ENCODE measurements at regions not wholly inside any gene's neighbourhood (a gene's known extent, or its start where the extent isn't known, plus 50 kb on each side); places are given as distances from the start of the nearest gene placed in this dataset.

DNA sequence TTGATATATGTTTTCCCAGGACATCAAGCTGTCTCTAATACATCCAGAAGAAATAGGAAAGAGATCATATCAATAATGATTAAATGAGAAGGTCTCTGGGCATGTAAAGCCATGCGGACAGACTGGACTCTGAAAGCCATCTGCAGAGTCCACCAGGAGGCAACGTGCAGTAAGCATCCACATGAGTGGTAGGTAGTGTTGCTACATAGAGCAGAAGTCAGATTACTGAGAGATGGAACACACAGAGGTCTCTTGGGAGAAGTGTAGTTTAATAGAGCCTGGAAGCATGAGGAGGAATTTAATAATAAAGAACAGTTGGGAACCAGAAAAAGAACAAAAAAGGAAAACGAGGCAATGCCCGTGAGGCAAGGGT is 758.1 kb upstream of the DDX18 start:
- DNase-seq (ENCODE audit: low read depth in 2 of 2): no peak
- TF ChIP-seq, protein P1, sequence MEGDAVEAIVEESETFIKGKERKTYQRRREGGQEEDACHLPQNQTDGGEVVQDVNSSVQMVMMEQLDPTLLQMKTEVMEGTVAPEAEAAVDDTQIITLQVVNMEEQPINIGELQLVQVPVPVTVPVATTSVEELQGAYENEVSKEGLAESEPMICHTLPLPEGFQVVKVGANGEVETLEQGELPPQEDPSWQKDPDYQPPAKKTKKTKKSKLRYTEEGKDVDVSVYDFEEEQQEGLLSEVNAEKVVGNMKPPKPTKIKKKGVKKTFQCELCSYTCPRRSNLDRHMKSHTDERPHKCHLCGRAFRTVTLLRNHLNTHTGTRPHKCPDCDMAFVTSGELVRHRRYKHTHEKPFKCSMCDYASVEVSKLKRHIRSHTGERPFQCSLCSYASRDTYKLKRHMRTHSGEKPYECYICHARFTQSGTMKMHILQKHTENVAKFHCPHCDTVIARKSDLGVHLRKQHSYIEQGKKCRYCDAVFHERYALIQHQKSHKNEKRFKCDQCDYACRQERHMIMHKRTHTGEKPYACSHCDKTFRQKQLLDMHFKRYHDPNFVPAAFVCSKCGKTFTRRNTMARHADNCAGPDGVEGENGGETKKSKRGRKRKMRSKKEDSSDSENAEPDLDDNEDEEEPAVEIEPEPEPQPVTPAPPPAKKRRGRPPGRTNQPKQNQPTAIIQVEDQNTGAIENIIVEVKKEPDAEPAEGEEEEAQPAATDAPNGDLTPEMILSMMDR (IDR thresholded peaks at IDR 0.05; ENCODE audit: low read depth, low read length): no peak
- no peak overlapping the region for H3K4me3 ChIP-seq (replicated peaks in 1 of 2; ENCODE audit: low read depth in 2 of 2, low read length in 2 of 2)

DNA sequence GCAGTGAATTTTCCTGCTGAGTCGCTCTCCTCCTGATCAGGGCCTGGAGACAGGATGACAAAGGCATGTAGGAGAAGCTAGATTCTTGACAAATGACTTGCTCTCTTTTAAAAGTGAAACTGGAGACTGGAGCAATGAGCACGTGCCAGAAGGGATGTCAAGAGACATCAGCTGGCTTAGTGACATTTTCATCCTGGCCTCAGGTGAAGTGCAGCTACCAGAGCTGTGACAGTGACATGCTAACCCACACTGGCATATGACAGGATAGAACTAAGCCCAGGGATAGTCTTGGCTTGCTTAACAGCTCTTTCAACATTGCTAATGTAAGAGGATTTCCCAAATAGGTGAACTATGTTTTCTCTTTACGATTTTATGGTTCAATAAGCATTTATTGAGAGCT is 757.5 kb upstream of the DDX18 start:
- no peak overlapping the region for H3K4me3 ChIP-seq (replicated peaks in 1 of 2; ENCODE audit: low read depth in 2 of 2, low read length in 2 of 2)
- TF ChIP-seq, protein P1 (IDR thresholded peaks at IDR 0.05; ENCODE audit: low read depth, low read length): no peak
- no peak for DNase-seq (ENCODE audit: low read depth in 2 of 2)

DNA sequence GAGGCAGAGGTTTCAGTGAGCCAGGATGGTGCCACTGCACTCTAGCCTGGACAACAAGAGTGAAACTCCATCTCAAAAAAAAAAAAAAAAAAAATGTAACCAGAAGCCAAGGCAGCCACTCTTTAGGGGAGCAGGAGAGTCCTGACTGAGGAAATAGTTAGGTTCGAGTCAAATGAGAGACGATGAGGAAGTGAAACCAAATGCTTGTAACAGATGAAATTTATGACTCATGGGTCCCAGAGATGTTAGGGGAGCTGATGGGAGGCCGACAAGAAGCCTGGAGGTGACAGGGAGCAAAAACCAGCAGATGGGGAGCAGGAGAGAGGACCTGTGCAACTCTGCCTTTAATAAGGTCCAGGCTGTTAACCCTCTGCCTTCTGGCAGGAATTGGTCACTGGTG is 756.1 kb upstream of the DDX18 start:
- no peak for DNase-seq (ENCODE audit: low read depth in 2 of 2)
- TF ChIP-seq, protein P1 (IDR thresholded peaks at IDR 0.05; ENCODE audit: low read depth, low read length): no peak
- no peak overlapping the region for H3K4me3 ChIP-seq (replicated peaks in 1 of 2; ENCODE audit: low read depth in 2 of 2, low read length in 2 of 2)

DNA sequence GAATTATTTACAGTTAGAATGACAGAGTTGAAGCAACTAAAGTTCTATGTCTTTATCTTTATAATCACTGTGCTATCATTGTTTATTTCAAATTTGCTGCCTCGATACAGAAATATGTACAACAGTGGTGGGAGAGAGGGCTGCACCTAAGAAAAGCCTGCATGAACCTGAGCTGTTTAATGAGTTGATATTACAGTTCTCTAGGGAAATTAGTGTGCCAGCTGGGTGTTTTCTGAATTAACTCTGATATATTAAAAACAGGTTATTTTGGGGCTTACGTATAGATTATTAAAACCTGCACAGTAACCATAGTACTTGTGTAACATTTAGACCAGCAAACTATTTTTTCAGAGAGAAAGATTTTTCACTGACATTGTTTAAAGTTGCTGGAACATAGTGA is 750.5 kb upstream of the DDX18 start:
- H3K4me3 ChIP-seq (replicated peaks in 1 of 2; ENCODE audit: low read depth in 2 of 2, low read length in 2 of 2): no peak overlapping the region
- TF ChIP-seq, protein P1 (IDR thresholded peaks at IDR 0.05; ENCODE audit: low read depth, low read length): no peak
- no peak for DNase-seq (ENCODE audit: low read depth in 2 of 2)

DNA sequence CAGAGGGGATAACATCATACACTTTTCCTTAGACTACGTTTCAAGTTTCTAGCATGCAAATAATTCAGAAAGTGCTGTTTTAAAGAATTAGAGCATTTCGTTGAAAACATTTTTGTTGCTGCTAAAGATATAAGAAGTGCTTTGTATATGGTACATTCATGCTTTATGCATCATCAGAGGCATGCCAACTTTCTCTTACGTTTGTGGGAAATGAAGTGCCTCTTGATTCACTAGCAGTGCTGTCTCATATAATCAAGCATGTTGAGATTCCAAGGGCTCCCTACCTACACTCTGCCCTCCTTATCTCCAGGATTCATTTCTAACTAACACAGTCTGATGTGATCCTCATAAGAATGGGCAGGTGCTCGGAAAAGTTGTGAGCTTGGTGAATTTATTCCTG is 748.6 kb upstream of the DDX18 start:
- TF ChIP-seq, protein P1 (IDR thresholded peaks at IDR 0.05; ENCODE audit: low read depth, low read length): no peak
- DNase-seq (ENCODE audit: low read depth in 2 of 2): no peak
- no peak overlapping the region for H3K4me3 ChIP-seq (replicated peaks in 1 of 2; ENCODE audit: low read depth in 2 of 2, low read length in 2 of 2)

DNA sequence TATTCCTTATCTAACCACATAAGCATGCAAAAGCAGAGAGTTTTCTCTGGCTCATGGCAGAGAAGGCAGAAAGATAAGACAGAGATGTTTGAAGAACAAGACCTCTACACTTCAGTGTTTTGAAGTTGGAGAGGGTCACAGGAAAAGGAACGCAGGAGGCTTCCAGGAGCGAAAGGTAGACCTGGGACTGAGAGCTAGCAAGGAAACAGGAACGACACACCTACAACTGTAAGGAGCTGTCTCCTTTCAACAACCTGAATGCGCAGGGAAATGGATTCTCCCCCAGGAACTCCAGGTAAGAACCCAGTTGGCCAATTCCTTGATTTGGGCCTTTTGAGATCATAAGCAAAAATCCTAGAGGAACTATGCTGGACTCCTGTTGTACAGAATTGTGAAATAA is 746.6 kb upstream of the DDX18 start:
- TF ChIP-seq, protein P1 (IDR thresholded peaks at IDR 0.05; ENCODE audit: low read depth, low read length): no peak
- DNase-seq (ENCODE audit: low read depth in 2 of 2): no peak
- no peak overlapping the region for H3K4me3 ChIP-seq (replicated peaks in 1 of 2; ENCODE audit: low read depth in 2 of 2, low read length in 2 of 2)

DNA sequence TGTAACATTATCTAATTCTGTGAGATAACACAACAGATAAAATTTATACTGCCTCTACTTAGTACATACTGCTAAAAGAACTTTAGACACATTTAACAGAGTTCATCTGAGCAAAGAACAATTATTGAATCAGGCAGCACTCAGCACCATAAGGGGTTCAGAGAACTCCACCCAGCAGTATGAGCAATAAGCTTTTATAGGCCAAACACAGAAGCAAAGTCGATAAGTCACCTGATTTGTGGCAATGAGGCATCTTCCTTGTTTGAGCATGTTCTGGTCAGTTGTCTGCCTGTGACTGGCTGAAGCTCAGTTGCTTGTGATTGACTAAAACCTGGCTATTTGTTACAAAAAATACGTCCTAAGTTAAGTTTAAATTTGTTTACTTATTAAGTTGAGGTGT is 746.1 kb upstream of the DDX18 start:
- no peak for DNase-seq (ENCODE audit: low read depth in 2 of 2)
- no peak overlapping the region for H3K4me3 ChIP-seq (replicated peaks in 1 of 2; ENCODE audit: low read depth in 2 of 2, low read length in 2 of 2)
- TF ChIP-seq, protein P1 (IDR thresholded peaks at IDR 0.05; ENCODE audit: low read depth, low read length): no peak

Data from cardiac fibroblast (primary cell).